ENCODE measurements at regions not wholly inside any gene's neighbourhood (a gene's known extent, or its start where the extent isn't known, plus 50 kb on each side); places are given as distances from the start of the nearest gene placed in this dataset.

GRCh38 chr20:37643400-37643799 is 50.4 kb upstream of the CTNNBL1 start:
- in situ Hi-C loops (cut with MboI; ENCODE audit: low sequenced_read_pairs, unreplicated experiment) = no loop called here
- no peak for DNase-seq (ENCODE audit: low spot score)
- TF ChIP-seq CTCF (IDR thresholded peaks at IDR 0.05; ENCODE audit: borderline replicate concordance, control extremely low read depth, extremely low read depth, insufficient read depth, missing control alignments) = no peak

GRCh38 chr20:37642246-37642645 is 51.6 kb upstream of the CTNNBL1 start:
- TF ChIP-seq CTCF (IDR thresholded peaks at IDR 0.05; ENCODE audit: borderline replicate concordance, control extremely low read depth, extremely low read depth, insufficient read depth, missing control alignments) = no peak
- in situ Hi-C loops (cut with MboI; ENCODE audit: low sequenced_read_pairs, unreplicated experiment) = no loop called here

GRCh38 chr20:37640600-37641561 is 52.9 kb upstream of the CTNNBL1 start:
- no peak for DNase-seq (ENCODE audit: low spot score)
- in situ Hi-C loops (cut with MboI; ENCODE audit: low sequenced_read_pairs, unreplicated experiment) = no loop called here
- no peak for TF ChIP-seq CTCF (IDR thresholded peaks at IDR 0.05; ENCODE audit: borderline replicate concordance, control extremely low read depth, extremely low read depth, insufficient read depth, missing control alignments)

More at GRCh38 chr20:37642246-37642645, 51.6 kb upstream of the CTNNBL1 start:
- DNase-seq (ENCODE audit: low spot score) = no peak

- no peak for TF ChIP-seq CTCF (IDR thresholded peaks at IDR 0.05; ENCODE audit: borderline replicate concordance, control extremely low read depth, extremely low read depth, insufficient read depth, missing control alignments)
- DNase-seq (ENCODE audit: low spot score) = no peak
- in situ Hi-C loops (cut with MboI; ENCODE audit: low sequenced_read_pairs, unreplicated experiment) = no loop called here
Measured at GRCh38 chr20:37638527-37638926, 55.3 kb upstream of the CTNNBL1 start.

GRCh38 chr20:37636977-37637376 is 56.9 kb upstream of the CTNNBL1 start:
- no peak for DNase-seq (ENCODE audit: low spot score)
- in situ Hi-C loops (cut with MboI; ENCODE audit: low sequenced_read_pairs, unreplicated experiment) = no loop called here
- no peak for TF ChIP-seq CTCF (IDR thresholded peaks at IDR 0.05; ENCODE audit: borderline replicate concordance, control extremely low read depth, extremely low read depth, insufficient read depth, missing control alignments)

GRCh38 chr20:37636212-37636975 is 57.4 kb upstream of the CTNNBL1 start:
- no peak for TF ChIP-seq CTCF (IDR thresholded peaks at IDR 0.05; ENCODE audit: borderline replicate concordance, control extremely low read depth, extremely low read depth, insufficient read depth, missing control alignments)
- no peak for DNase-seq (ENCODE audit: low spot score)
- in situ Hi-C loops (cut with MboI; ENCODE audit: low sequenced_read_pairs, unreplicated experiment) = no loop called here

Measured in GM13976 (cell line).